GM19372 (cell line): ENCODE measurements at regions not wholly inside any gene's neighbourhood (a gene's known extent, or its start where the extent isn't known, plus 50 kb on each side); places are given as distances from the start of the nearest gene placed in this dataset.

Experiments used
- ATAC-seq: cut with Tn5 transposase; IDR thresholded peaks from one replicate; pipeline ENCODE4 v1.9.1; 2021; ENCODE audit warnings: mild to moderate bottlenecking, low read depth, moderate library complexity; ENCODE audit not compliant: unreplicated experiment

- ATAC-seq = no peak
Observed at GRCh38 chr3:28867836-28868235, 413.0 kb upstream of the RBMS3 start.

- no peak for ATAC-seq
Observed at GRCh38 chr3:28868897-28869296, 412.0 kb upstream of the RBMS3 start.

- no peak for ATAC-seq
Observed at GRCh38 chr3:28877912-28878311, 403.0 kb upstream of the RBMS3 start.

DNA sequence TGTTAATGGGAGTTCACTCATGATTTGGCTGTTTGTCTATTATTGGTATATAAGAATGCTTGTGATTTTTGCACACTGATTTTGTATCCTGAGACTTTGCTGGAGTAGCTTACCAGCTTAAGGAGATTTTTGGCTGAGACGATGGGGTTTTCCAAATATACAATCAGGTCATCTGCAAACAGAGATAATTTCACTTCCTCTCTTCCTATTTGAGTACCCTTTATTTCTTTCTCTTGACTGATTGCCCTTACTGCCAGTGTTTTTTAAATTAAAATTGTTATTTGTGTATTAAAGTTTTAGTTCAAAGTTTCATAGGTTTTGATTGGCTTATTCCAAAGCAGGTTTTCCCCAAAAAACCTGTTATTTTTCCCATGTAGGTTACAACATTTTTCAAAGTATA, 390.5 kb upstream of the RBMS3 start:
- ATAC-seq = no peak

GRCh38 chr3:28891485-28891884, 389.4 kb upstream of the RBMS3 start:
- ATAC-seq = no peak

GRCh38 chr3:28900301-28900700, 380.6 kb upstream of the RBMS3 start:
- ATAC-seq = no peak

DNA sequence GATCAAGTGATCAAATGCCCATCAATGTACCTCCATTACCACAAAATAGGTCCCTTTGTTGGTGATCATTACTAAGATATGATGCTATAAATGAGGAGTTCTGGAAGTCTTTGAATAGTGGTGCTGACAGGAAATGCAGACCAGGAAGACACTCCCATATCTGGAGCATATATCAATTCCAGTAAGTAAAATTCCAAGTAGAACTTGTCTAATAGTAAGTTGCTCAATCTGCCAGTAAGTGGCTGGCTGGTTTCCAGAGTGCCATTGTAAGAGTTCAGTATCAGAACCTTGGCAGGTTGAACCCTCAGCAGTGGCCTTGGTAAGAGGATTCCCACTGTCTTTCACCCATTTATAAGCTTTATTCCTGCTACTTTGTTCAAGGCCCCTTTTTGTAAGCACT, 379.9 kb upstream of the RBMS3 start:
- ATAC-seq = no peak

DNA sequence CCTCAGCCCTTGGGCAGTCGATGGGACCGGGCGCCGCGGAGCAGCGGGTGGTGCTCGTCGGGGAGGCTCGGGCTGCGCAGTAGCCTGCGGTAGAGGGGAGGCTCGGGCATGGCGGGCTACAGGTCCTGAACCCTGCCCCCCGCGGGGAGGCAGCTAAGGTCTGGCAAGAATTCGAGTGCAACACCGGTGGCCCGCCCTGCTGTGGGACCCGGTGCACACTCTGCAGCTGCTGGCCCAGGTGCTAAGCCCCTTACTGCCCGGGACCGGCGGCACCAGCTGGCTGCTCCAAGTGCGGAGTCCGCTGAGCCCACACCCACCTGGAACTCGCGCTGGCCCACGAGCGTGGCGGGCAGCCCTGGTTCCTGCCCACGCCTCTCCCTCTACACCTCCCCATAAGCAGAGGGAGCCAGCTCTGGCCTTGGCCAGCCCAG, 377.7 kb upstream of the RBMS3 start:
- ATAC-seq = no peak

DNA sequence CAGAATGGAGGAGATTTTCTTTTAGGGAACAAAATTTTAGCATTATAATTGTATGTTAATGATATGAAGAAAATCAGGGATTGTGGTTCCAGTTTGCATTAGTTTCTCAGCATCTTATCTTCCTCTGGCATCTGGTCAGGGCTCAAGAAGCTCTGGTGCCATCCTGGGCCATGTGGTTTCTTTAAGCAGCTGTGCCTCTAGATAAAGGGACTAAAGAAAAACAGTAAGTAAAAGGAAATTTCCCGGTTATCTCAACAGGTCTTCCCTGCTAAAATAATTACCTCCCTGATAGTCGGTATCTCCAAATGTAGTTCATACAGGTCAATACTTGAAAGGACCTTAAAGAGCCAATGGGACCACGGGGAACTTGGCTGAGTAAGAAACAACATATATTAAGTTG, 375.1 kb upstream of the RBMS3 start:
- no peak for ATAC-seq

- ATAC-seq = no peak
Observed at GRCh38 chr3:28906561-28907310, 374.1 kb upstream of the RBMS3 start.

- ATAC-seq = no peak
Observed at GRCh38 chr3:28907616-28908015, 373.3 kb upstream of the RBMS3 start.

DNA sequence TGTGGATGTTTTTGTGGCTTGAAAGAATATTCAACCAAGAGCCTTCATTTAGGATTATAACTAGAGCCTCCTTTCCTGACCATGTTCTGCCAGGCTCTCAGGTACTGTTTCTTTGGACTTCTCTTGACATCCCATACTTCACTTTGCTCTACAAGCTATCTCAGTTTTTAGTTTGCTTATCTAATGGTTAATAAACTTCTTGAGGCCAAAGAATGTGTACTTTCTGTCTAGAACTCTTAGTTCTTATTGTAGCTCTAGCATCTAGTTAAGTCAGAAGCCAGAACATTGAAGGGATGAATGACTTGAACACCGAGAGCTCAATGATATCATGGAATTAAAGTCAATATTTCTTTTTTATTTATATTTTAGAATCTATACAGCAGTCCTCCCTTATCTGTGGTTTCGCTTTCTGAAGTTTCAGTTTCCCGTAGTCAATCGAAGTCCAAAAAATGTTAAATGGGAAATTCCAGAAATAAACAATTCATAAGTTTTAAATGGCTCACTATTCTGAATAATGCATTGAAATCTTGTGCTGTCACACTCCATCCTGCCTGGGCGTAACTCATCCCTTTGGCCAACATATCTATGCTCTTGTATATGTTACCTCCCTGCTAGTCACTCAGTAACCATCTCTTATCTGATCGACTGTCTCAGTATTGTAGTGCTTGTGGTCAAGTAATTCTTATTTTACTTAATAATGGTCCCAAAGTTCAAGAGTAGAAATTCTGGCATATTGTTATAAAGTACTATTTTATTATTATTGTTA, 368.6 kb upstream of the RBMS3 start:
- no peak for ATAC-seq

DNA sequence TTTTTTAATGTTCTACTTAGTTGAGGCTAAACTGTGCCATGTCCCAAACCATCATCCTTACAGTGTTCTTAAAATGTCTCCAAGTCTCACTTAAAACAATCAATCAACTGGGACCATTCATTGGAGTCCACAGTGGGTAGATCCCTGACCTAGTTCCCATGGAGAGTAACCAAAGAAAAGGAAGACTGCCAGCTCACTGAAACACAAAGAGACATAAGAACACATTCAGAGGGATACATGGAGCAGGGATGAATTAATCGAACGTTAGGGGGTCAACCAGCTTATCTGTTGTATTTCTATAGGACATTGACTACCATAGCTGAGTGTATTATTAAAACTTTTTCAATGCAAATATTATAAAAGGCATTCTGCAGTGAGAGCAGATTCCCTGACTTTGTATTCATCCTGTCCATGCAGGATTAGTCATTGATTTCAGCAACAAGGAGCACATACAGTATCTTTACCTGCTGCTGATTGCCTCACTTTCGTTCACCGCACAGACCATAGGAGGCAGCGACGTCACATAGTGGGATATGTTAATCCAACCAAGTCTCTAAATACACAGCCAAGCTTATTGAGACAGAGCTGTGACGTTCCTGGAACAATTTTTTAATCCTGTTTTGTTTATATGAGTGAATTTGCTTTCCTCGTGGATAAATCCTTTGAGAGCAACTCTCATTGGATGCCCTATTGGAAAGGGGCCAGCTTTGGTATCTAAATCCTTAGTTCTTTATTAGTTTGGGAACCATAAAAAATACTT, 364.9 kb upstream of the RBMS3 start:
- ATAC-seq = no peak

DNA sequence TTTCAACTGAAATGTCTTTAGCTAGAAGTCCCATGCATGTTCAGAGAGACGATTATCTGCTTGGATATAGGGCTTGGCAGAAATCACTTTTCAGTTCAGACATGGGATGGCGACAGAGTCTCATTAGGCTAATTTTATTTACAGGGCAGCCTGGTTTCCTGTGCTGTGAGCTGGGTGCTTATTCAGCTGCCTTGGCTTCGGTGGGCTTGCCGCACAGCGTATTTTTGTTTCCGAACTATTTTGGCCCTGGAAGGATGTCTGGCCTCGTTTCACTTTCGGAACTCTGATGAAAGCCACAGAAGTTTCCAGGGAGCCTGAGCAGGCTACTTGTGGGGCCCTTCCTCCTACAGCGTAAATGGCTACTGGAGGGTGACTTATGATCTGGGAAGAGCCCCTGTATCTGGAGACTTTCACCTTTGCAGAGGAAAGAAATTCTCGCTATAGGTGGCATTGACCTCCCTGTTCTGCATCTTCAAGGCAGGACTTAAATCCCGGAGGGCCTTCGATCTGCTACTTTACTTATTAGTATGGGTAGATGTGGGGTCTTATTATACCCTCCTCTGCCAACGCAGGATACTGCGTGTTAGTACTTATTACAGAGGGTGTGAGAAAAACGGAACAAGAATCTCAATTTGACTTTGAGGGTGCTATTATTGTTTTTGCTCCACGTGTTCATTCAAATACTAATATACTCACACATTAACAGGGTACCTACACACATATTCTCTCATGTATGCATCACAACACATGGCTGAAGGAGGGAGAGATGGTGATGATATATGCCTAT, 364.0 kb upstream of the RBMS3 start:
- ATAC-seq = peak; percentile 89

GRCh38 chr3:28917895-28918475, 362.9 kb upstream of the RBMS3 start:
- no peak for ATAC-seq

DNA sequence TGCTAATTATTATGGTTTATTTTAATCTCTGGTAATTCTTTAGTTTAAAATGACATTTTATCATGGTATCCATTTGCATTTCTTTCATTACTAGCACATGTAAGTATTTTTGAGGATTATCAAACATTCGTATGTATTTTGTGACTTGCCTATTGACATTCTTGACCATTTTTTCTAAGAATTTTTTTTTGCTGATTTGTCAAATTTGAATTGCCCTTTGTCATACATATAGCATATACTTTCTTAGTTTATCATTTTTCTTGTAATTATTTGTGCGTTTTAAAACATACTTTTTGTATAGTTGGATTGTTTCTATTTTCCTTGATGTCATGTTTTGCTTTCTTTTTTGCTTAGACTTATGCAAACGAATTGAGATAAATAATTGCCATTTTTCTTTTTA, 358.5 kb upstream of the RBMS3 start:
- ATAC-seq = no peak

- no peak for ATAC-seq
Observed at GRCh38 chr3:28923994-28924393, 356.9 kb upstream of the RBMS3 start.

GRCh38 chr3:28924744-28925360, 356.0 kb upstream of the RBMS3 start:
- no peak for ATAC-seq

DNA sequence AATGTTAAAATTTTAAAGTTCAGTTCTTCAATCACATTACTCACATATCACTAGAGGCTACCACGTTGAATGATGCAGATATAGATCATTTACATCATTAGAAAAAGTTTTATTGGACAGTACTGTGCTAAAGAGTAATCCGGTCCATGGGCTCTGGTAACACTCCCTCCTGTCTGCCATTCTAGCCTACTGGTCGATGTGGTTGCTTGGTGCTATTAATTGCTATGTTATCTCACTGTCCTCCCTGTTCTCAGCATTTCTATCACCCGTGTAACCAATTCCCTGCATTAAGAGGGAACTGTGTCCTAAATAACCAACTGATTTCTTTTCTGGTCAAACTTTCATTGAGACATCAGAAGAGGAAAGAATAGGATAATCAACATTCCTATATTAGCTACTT, 347.5 kb upstream of the RBMS3 start:
- no peak for ATAC-seq
